ENCODE measurements at regions not wholly inside any gene's neighbourhood (a gene's known extent, or its start where the extent isn't known, plus 50 kb on each side); places are given as distances from the start of the nearest gene placed in this dataset.

GRCh38 chr10:29857843-29858701, 201.3 kb downstream of the JCAD start:
- DNase-seq (ENCODE audit: low read depth): no peak

GRCh38 chr10:29856295-29856694, 203.1 kb downstream of the JCAD start:
- no peak for DNase-seq (ENCODE audit: low read depth)

- DNase-seq (ENCODE audit: low read depth): no peak
Observed at GRCh38 chr10:29853913-29854312, 205.5 kb downstream of the JCAD start.

DNA sequence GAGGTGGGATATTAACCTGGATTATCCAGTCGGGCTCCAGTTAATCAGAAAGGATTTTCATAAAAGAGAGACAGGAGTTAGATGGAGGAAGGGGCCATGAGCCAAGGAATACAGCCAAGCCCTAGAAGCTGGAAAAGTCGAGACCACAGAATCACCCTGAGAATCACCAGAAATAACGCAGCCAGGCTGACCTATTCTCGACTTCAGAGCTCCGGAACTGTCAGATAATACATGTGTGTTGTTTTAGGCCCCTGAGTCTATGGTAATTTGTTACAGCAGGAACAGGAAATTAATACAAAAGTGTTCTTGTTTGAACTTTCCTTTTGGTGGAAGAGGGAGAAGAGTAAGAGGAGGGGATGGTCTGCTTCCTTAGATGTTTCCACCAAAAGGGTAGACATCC, 208.1 kb downstream of the JCAD start:
- DNase-seq (ENCODE audit: low read depth): no peak

GRCh38 chr10:29850371-29850770, 209.0 kb downstream of the JCAD start:
- no peak for DNase-seq (ENCODE audit: low read depth)

- DNase-seq (ENCODE audit: low read depth): no peak
Observed at GRCh38 chr10:29849886-29850285, 209.5 kb downstream of the JCAD start.

DNA sequence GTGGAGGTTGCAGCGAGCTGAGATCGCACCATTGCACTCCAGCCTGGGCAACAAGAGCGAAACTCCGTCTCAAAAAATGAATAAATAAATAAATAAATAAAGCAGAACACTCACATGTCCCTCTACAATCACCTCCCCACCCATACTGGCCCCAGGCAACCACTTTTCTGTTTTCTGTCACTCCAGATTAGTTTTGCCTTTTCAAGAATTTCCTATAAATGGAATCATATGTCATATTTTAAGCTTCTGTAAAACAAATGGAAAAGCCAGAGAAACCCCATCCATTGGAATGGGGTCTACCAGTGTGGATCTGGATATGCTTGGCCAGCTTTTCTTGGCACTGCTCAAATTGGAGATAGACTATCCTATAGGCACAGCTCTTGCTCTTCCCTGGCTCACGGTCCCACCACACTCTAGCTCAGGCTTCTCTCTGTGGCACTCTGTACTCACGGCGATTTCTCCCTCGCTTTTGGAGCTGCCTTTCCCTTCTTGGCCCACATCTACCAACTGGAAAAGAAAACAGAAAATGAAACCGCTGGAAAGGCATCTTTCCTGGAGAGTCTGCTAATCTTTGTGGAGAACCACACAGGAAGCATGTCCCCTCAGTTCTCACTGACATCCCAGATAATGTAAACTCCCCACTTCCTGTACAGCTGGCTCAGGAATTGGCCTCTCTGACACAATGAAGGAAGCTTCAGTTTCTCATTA, 210.1 kb downstream of the JCAD start:
- no peak for DNase-seq (ENCODE audit: low read depth)

- DNase-seq (ENCODE audit: low read depth): no peak
Observed at GRCh38 chr10:29846881-29847280, 212.1 kb upstream of the SVIL start.

- DNase-seq (ENCODE audit: low read depth): no peak
Observed at GRCh38 chr10:29845166-29845565, 210.4 kb upstream of the SVIL start.

DNA sequence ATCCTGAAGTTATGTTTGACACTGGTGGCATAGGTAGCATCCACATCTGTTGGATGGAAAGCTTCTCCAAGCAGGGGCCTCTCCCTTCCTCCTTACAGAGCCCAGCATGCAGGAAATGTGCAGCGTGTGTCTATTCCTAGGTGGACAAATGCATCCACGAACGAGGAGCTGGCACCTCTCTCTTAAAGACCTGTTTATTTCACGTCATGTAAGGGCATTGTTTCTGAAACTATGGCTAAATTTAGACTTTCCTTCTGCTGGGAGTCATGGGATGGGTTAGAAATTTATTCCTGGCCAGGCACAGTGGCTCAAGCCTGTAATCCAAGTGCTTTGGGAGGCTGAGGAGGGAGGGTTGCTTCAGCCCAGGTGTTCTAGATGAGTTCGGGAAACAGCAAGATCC, 208.4 kb upstream of the SVIL start:
- no peak for DNase-seq (ENCODE audit: low read depth)

- no peak for DNase-seq (ENCODE audit: low read depth)
Observed at GRCh38 chr10:29841724-29842649, 207.2 kb upstream of the SVIL start.

DNA sequence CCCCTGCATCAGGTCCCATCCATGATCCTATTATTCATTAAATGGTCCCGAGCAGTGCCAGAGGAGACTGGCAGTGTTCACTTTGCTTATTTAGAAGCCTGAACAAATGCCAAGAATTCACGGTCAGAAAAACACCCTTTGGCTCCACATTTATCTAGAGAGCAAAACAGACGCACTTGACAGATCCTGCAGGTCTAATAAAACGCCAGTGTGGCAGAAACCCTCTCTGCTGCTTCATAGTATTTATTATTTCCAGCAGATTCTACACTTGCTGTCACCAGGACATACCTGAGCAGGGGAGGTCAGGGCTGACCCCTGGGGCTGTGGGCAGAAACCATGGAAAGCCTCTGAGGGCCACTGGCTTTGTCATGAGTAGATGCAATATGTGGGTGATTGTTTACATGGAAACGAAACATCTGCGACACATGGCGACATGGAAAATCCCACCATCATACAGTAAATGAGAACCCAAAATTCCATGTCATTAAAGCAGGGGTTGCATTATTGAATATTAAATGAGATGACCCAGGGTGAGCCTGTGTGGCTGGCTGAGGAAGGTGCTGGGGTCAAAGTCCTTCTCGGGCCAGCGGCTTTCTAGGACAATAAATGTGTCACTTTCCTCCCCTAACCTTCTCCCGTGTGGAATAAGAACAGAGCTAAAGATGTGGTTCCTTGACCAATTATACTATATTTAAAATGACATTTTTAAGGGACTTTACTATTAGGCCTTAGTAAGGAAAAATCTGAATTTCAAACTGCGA, 205.9 kb upstream of the SVIL start:
- no peak for DNase-seq (ENCODE audit: low read depth)

DNA sequence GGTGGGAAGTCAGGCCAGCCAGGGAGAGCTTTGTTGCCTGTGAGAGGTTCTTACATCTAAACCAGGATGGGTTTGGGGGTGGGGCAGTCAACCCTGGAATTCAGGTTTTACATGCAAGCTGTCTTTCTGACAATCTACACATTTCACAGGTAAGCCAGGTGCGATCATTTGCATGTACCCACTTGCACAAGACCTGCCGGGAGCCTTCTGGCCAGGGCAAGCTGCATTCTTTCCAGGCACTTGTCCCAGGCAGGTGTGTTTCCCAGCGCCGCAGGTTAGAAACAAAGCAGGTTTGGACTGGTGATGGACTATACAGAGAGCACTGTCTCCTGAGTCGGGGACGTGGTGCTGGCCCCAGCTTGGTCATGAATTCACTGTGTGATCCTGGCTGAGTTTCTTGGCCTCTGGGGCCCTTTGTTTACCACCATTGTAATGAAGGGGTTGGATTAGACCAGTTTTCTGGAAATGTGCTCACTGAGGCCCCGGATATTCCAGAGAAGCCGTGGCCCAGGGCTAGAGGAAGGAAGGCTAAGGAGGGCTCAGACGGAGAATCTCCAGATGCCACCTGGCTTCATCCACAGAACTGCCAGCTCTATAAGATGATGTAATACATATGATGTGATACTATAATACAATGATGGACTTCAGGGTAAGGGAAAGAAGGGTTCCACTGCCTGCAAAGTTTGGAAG, 205.2 kb upstream of the SVIL start:
- DNase-seq (ENCODE audit: low read depth): no peak

- no peak for DNase-seq (ENCODE audit: low read depth)
Observed at GRCh38 chr10:29838539-29838938, 203.8 kb upstream of the SVIL start.

GRCh38 chr10:29837586-29837985, 202.8 kb upstream of the SVIL start:
- DNase-seq (ENCODE audit: low read depth): no peak

DNA sequence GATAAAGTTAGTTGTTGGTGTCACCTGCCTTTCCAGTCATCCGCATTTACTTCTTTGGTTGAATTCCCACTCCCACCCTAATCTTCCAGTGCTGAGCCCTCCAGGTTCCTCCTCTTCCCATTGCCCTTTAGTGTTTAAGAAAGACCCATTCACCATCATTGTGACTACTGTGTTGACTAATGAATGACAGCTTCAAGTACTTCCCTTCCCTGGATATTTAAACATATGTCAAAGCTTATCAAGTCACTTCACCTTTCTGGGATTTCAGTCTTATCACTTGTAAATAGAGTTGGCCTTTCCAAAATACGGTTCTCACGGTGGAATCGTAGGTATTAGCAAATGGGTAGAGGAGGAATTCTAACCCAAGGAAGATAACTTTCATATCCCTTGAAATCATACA, 201.6 kb upstream of the SVIL start:
- DNase-seq (ENCODE audit: low read depth): no peak

GRCh38 chr10:29835055-29835454, 200.3 kb upstream of the SVIL start:
- DNase-seq (ENCODE audit: low read depth): no peak

GRCh38 chr10:29830531-29831512, 196.1 kb upstream of the SVIL start:
- no peak for DNase-seq (ENCODE audit: low read depth)

DNA sequence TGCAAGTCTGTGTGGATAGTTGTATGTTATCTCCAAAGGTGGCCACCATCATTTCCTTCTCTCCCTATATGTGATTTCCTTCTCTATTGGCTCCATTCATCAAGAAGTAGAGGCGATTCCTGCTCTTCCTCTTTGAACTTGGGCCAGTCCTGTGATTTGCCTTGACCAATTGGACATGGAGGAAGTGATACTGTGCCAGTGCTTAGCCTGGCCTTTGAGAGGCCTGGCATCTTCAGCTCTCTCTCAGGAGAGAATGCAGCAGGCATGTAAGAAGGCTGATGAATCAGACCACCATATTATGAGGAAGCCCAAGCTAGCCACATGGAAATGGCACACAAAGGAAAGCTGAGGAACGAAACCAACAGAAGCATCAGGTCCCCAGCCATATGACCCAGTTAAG, 195.0 kb upstream of the SVIL start:
- DNase-seq (ENCODE audit: low read depth): no peak

DNA sequence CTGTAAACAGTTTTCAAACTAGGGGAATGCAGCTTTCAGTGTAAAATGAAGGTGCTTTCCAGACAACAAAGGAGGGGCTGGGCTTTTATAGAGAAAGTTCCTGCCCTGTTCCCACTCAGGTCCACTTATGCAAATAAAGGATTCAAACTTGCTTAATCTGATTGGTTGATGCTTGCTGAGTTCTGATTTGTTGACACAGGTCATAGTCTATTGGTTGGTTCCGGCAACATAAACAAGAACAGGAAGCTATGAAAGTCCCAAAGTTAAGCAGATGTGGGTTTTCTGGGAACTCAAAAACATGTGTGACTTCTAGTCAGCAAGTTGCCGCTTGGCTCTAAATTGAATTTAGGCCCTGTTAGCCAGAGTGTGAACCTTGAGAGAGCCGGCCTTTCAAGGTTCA, 194.2 kb upstream of the SVIL start:
- no peak for DNase-seq (ENCODE audit: low read depth)
